ENCODE measurements at regions not wholly inside any gene's neighbourhood (a gene's known extent, or its start where the extent isn't known, plus 50 kb on each side); places are given as distances from the start of the nearest gene placed in this dataset.
"Not testable (repeated sequence)": the region's sequence is repeated elsewhere in the genome, so short reads cannot be mapped to it uniquely, and the experiment has no call there.

DNA sequence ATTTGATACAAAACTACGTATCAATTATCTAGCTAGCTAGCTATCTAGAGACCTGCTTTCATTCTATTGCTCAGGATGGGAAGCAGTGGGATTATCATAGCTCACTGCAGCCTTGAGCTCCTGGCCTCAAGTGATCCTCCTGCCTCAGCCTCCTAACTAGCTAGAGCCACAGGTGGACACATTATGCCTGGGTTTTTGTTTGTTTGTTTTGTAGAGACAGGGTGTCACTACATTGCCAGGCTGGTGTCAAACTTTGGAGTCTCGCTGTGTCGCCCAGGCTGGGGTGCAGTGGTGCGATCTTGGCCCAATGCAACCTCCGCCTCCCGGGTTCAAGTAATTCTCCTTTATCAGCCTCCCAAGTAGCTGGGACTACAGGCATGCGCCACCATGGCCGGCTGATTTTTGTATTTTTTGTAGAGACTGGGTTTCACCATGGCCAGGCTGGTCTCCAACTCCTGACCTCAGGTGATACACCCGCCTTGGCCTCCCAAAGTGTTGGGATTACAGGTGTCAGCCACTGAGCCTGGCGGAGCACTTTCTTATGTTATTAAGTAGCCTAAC lies 122.5 kb upstream of the FBXO28 start:
- not testable (repeated sequence) for DNase-seq (ENCODE audit: low read depth in 3 of 3)

DNA sequence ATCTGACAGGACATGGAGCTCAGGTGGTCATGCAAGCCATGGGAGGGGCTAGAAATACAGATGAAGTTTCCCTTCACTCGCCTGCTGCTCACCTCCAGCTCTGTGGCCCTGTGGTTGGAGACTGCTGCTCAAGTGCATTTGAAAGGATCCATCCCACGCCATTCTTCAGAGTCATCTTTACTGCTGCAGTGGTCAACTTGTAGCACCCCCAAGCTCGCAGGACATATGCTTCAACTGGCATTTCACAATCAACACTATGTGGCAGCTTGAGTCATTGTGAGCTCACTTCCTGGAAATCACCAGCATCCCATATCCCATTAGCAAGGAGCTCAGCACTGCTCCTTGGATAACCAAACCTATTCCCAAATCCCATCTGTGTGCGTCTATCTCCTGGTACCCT lies 116.2 kb upstream of the TP53BP2 start:
- DNase-seq (ENCODE audit: low read depth in 3 of 3) = not testable (repeated sequence)

DNA sequence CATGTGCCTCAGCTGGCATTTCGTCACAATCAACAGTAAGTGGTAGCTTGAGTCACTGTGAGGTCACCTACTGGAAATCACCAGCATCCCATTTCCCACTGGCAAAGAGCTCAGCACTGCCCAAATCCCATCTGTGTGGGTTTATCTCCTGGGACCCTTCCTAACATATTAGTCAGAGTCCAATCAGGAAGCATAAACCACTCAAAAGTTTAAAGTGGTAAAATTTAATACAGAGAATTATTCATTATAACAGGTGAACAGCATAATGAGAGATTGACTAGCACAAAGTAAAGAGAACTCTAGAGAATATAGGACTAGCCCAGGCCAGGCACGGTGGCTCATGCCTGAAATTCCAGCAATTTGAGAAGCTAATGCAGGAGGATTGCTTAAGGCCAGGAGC lies 107.1 kb upstream of the TP53BP2 start:
- DNase-seq (ENCODE audit: low read depth in 3 of 3) = not testable (repeated sequence)

DNA sequence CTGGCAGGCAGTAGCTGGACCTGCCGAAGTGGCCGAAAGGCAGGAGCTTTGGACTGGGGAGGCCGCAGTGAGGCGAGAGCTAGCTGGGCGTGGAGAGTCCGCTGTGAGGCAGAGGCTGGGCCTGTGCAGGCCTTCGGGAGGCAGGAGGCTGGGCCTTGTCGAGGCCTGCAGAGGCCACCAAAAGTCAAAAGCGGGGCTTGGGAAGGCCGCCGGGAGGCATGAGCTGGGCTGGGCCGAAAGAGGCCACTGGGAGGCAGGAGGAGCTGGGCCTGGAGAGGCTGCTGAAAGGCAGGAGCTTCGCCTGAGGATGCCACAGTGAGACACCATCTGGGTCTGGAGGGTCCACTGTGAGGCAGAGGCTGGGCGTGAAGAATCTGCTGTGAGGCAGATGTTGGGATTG lies 105.8 kb upstream of the TP53BP2 start:
- not testable (repeated sequence) for DNase-seq (ENCODE audit: low read depth in 3 of 3)

DNA sequence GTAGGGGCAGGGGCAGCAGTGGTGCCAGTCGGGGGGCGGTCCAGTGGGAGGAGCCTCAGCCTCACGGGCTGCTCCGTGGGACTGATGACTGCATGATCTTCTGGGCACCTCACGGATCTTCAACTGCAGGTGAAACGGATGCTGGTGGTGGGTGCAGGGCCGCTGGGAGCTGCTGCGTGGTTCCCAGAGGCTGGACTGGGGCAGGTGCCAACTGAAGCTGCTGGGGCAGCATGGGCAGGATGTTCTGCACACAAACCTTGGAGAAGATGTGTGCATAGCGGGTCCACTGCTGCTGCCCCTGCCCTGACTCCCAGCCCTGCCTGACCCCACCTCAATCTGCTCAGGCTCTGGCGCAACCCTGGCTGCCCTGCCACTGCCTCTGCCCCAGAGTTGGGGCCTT lies 104.2 kb upstream of the TP53BP2 start:
- not testable (repeated sequence) for DNase-seq (ENCODE audit: low read depth in 3 of 3)

DNA sequence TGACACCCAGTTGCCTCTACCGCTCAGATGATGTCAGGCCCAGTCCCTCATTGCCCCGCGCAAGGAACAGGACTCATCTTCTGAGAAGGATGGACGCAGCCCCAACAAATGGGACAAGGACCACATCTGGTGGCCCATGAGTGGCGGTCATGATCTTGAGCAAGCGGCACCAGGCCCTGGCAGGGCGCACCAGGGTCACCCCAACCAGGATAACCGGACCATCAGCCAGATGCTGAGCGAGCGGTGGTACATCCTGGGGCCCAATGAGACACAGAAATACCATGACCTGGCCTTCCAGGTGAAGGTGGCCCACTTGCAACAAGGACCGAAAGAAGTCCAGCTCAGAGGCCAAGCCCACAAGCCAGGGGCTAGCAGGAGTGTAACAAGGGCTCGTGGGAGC lies 102.3 kb upstream of the TP53BP2 start:
- DNase-seq (ENCODE audit: low read depth in 3 of 3) = not testable (repeated sequence)

DNA sequence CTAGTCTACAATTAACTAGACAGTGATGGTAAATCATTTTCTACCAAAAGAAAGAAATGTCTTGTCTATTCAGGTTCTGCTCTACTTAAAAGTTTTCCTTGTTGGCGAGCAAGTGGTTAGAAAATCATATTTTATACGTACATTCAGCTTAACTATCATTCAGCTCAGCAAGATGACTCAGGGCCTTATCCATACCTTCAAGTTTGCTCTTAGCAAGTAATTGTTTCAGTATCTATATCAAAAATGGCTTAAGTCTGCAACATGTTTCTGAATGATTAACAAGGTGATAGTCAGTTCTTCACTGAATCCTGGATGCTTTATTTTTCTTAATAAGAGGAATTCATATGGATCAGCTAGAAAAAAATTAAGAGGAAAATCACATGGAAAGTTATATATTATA lies 90.8 kb upstream of the TP53BP2 start:
- DNase-seq (ENCODE audit: low read depth in 3 of 3) = not testable (repeated sequence)

DNA sequence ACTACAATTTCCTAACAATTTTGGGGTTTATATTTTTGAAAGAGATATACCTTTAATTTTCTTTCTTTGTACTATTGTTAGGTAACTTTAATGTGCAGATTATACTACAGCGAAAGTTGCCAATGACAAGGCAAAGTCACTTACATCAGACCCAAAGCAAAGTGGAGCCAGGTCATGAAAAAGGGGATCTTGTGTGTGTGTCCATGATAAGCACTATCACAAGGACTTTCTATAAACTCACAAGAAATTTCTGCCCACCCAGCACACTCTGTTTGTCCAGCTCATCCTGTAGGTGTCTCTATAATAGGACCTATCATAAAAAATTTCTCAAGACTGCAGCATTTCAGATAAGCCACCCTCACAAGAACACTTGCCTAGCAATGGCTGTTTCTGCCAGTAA lies 85.7 kb upstream of the TP53BP2 start:
- DNase-seq (ENCODE audit: low read depth in 3 of 3) = not testable (repeated sequence)

DNA sequence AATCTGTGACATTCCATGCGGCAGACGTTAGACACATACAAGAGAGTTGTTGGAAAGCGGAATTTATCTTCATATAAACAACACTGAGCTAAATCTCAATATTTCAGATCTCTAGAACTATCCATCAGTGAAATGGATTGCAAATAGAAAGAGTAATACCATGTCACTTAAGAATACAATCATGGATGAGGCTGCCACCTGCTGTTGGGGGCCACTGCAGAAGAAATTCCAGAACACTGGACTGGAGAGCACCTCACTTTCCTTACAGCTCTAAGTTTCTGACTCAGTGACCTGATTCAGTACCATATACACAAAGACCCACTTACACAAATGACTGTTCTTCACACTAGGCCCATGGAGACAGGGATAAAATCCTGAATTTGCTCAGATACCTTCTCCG lies 75.1 kb upstream of the TP53BP2 start:
- not testable (repeated sequence) for DNase-seq (ENCODE audit: low read depth in 3 of 3)

DNA sequence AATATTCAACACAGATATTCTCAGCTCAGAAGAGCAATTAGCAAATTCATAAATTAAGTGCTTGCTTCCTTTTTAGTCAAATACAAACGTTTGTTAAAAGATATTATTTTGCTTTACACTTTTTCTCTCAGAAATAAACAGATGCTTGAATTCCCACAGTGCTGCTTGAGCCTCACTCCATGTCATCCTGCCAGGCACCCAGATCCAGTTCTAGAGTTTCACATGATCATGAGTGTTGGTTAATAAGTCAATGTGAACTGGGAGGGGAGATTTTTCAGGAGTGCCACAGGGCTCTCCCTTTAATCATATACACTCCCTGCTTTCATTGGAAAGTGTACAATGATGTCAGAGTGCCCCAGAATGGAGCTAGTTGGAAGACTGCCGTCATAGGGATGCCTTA lies 69.7 kb upstream of the TP53BP2 start:
- not testable (repeated sequence) for DNase-seq (ENCODE audit: low read depth in 3 of 3)

DNA sequence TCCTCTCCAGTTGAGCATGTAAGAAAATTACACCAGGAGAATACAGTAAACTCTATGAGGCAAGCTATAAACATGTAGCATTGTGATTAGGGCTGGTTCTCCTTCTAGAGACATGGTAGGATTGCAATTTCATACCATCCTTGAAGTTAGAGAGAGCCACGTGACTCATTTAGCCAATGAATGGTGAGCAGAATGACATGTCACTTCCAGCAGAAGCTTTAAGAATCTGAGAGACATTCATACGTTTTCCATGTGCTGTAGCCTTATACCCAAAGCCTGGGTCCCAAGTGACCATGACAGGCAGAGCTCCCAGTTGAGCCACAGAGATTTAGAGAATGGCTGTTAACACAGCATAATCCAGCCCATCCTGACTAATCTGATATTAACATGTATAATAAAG lies 68.0 kb upstream of the TP53BP2 start:
- not testable (repeated sequence) for DNase-seq (ENCODE audit: low read depth in 3 of 3)

DNA sequence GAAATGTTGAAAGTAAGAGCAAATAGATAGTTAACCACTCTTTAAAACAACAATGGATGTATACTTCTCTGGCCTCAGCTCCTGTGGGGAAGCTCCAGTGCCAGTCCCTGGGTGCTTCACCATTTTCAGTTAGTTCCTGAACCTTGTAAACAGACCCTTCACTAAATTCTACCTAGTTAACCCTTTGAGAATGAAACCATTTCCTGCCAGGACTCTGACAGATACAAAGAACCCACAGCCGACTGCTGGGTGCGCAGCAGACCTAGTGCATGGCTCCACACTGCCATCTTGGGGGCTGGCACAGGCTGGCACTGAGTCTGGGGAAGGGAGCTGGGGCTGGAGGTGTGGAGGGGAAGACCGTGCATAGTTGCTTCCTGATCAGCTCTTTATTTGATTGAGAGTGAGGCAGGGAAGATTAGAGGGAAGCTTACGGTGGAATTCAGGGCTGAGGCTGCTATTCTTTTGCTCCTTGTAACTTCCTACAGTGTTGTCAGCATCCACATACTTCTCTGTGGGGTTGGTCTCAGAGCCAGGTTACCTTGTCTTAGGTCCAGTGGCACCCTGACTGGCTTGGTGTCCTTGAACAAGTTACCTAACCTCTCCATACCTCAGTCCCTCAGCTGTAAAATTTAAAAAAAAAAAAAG lies 62.3 kb upstream of the TP53BP2 start:
- DNase-seq (ENCODE audit: low read depth in 3 of 3) = peak in 2 of 3 experiments; percentile 6 to 7

DNA sequence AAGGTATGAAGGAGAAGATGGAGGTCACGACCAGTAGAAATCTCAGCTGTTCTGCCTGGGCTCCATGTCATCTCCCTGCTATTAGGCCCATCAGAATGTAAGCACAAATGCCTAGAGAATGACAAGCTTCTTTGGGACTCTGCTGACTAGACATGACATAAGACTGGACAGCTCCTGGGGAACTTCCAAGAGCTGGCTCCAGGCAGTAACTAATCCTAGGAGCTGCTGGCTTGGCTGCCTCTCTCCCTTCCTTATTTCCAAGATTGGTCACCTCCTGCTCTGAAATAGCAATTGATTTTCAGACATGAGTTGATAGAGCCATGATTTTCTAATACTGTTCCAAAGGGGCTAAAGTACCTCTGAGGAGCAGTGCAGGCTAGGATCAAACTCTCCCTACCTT lies 57.5 kb upstream of the TP53BP2 start:
- DNase-seq (ENCODE audit: low read depth in 3 of 3) = not testable (repeated sequence)

DNA sequence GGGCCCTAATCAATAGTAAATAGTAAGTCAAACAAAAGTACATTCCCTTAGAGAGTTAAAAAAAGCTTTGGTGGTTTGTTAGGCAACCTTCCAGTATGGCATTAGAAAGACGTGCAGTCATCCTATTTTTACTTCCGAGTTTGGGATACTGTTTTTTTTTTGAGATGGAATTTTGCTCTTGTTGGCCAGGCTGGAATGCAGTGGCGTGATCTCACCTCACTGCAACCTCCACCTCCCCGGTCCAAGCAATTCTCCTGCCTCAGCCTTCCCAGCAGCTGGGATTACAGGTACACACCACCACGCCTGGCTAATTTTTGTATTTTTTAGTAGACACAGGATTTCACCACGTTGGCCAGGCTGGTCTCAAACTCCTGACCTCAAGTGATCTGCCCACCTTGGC lies 54.0 kb upstream of the TP53BP2 start:
- not testable (repeated sequence) for DNase-seq (ENCODE audit: low read depth in 3 of 3)

DNA sequence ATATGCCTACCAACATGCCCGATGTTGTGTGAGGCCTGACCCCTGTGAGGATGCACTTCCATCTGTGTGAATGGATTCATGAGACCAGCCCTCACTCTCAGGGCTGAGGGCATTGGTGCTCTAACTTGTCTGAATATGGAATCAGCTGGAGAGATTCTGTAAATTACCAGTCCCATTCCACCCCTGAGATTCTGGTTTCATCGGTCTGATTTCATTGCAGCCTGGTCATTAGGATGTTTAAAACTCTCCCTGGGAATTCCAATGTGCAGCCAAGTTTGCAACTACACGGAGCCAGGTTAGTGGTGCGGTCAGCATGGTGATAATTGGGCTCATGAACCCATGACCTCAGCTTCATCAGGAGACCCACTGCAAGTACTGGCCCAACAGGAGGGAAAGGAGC lies 51.4 kb upstream of the TP53BP2 start:
- not testable (repeated sequence) for DNase-seq (ENCODE audit: low read depth in 3 of 3)

DNA sequence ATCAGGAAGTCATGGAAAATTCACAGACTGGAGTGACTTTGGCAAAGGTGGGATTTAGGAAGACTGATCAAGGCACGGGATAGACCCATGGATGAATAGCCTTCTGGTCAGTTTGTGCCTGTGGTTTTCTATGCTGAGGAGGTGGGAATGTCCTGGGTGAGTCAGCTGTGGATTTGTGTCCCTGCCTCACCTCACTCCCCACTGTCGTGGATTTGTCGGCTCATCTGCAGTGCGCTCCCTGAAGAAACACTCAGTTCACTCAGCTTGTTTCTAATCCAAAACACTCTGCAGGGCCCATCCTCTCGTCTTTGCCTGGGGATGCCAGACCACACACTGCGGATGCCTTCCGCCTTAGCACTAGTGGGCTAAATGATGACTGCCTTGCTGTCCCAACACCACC lies 50.2 kb upstream of the TP53BP2 start:
- not testable (repeated sequence) for DNase-seq (ENCODE audit: low read depth in 3 of 3)

All from stimulated activated CD4-positive, alpha-beta T cell treated with anti-CD3 and anti-CD28 coated beads, TNF-alpha, amount 100 ng/mL, for 4 hours (primary cell).